ENCODE measurements at regions not wholly inside any gene's neighbourhood (a gene's known extent, or its start where the extent isn't known, plus 50 kb on each side); places are given as distances from the start of the nearest gene placed in this dataset.

GRCh38 chr9:81190659-81191058, 498.7 kb downstream of the TLE1 start:
- no peak for TF ChIP-seq JUND (IDR thresholded peaks at IDR 0.05; ENCODE audit: low read depth, low read length)
- TF ChIP-seq, protein P1, sequence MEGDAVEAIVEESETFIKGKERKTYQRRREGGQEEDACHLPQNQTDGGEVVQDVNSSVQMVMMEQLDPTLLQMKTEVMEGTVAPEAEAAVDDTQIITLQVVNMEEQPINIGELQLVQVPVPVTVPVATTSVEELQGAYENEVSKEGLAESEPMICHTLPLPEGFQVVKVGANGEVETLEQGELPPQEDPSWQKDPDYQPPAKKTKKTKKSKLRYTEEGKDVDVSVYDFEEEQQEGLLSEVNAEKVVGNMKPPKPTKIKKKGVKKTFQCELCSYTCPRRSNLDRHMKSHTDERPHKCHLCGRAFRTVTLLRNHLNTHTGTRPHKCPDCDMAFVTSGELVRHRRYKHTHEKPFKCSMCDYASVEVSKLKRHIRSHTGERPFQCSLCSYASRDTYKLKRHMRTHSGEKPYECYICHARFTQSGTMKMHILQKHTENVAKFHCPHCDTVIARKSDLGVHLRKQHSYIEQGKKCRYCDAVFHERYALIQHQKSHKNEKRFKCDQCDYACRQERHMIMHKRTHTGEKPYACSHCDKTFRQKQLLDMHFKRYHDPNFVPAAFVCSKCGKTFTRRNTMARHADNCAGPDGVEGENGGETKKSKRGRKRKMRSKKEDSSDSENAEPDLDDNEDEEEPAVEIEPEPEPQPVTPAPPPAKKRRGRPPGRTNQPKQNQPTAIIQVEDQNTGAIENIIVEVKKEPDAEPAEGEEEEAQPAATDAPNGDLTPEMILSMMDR (IDR thresholded peaks at IDR 0.05 in 2 of 3, conservative IDR thresholded peaks at IDR 0.05 in 1 of 3; ENCODE audit: control insufficient read depth in 2 of 3, extremely low read depth in 1 of 3, insufficient read depth in 1 of 3, low read depth in 3 of 3, low read length in 3 of 3) = no peak

Measured in GM12878 (cell line).